ENCODE measurements at regions not wholly inside any gene's neighbourhood (a gene's known extent, or its start where the extent isn't known, plus 50 kb on each side); places are given as distances from the start of the nearest gene placed in this dataset.

GRCh38 chr7:131183611-131184119, 144.0 kb upstream of the MKLN1 start:
- no peak for DNase-seq (ENCODE audit: low spot score)
- no peak for ATAC-seq (ENCODE audit: insufficient number of reproducible peaks, low FRiP score, low read depth)

GRCh38 chr7:131186816-131187215, 140.9 kb upstream of the MKLN1 start:
- no peak for ATAC-seq (ENCODE audit: insufficient number of reproducible peaks, low FRiP score, low read depth)
- no peak for DNase-seq (ENCODE audit: low spot score)
- TF ChIP-seq, protein P1, sequence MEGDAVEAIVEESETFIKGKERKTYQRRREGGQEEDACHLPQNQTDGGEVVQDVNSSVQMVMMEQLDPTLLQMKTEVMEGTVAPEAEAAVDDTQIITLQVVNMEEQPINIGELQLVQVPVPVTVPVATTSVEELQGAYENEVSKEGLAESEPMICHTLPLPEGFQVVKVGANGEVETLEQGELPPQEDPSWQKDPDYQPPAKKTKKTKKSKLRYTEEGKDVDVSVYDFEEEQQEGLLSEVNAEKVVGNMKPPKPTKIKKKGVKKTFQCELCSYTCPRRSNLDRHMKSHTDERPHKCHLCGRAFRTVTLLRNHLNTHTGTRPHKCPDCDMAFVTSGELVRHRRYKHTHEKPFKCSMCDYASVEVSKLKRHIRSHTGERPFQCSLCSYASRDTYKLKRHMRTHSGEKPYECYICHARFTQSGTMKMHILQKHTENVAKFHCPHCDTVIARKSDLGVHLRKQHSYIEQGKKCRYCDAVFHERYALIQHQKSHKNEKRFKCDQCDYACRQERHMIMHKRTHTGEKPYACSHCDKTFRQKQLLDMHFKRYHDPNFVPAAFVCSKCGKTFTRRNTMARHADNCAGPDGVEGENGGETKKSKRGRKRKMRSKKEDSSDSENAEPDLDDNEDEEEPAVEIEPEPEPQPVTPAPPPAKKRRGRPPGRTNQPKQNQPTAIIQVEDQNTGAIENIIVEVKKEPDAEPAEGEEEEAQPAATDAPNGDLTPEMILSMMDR (IDR thresholded peaks at IDR 0.05) = no peak
- Histone ChIP-seq H3K27ac (no peak overlapping the region), H3K4me1 (ENCODE audit: control insufficient read depth in 1 of 2, low read depth in 2 of 2) (peaks cover 0 to 10% of the 10 kb centered on the region in 2 donors), H3K9me3 (no peaks in the 10 kb centered on the region), H3K27me3 (replicated peaks; ENCODE audit: insufficient read depth) (no peaks in the 10 kb centered on the region), H3K36me3 (no peaks in the 10 kb centered on the region), H3K4me3 (no peak overlapping the region)

More at GRCh38 chr7:131183611-131184119, 144.0 kb upstream of the MKLN1 start:
- Histone ChIP-seq H3K27ac (no peak overlapping the region), H3K36me3 (no peaks in the 10 kb centered on the region), H3K9me3 (no peaks in the 10 kb centered on the region), H3K4me3 (no peak overlapping the region), H3K27me3 (replicated peaks; ENCODE audit: insufficient read depth) (no peaks in the 10 kb centered on the region), H3K4me1 (ENCODE audit: control insufficient read depth in 1 of 2, low read depth in 2 of 2) (peaks cover 1 to 3% of the 10 kb centered on the region in 2 donors)
- TF ChIP-seq, protein P1 (IDR thresholded peaks at IDR 0.05) = no peak

DNA sequence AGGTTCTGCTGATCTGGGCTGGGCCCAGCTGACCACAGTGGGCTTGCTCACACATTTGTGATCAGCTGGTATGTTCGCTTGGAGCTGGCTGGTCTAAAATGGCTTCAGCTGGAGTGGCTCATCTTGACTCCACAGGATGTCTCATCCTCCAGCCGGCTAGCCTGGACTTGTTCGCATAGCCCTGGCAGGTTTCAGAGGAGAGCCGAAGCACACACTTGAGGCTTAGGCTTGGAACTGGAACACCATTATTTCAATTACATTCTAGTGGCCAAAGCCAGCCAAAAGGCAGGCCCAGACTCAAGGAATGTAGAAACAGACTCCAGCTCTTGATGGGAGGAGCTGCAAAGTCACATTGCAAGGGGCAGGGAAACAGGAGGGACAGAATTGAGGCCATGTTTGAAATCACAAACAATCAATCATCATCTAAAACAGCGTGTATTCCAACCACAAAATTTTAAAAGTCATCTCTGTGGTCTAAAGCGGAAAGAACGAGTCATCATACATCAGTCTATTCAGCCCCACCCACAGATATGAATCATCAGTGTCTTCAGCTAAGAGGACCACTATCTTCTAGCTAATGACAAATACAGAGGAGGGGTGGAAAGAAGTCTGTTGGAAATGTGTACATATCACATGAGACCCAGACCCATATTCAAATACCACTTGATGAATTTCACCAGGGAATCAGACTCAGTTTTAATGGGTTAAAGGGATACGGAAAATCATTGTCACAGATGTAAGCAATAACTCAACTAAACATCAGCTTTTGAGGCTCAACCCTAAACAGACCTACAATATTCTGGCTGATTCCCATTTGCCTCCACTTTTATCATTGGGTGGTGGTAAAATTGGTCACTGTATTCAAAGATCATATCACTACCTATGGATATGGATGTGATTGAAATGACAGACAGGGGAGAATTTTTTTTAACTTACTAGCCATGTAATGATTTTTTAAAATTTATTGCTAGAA, 139.0 kb upstream of the MKLN1 start:
- Histone ChIP-seq H3K4me3 (no peak overlapping the region), H3K27ac (no peak overlapping the region), H3K36me3 (no peaks in the 10 kb centered on the region), H3K27me3 (replicated peaks; ENCODE audit: insufficient read depth) (no peaks in the 10 kb centered on the region), H3K4me1 (ENCODE audit: control insufficient read depth in 1 of 2, low read depth in 2 of 2) (peaks cover 0 to 10% of the 10 kb centered on the region in 2 donors), H3K9me3 (no peaks in the 10 kb centered on the region)
- ATAC-seq (ENCODE audit: insufficient number of reproducible peaks, low FRiP score, low read depth) (no peak), DNase-seq (ENCODE audit: low spot score) (no peak)
- TF ChIP-seq, protein P1 (IDR thresholded peaks at IDR 0.05) = no peak

- H3K9me3 ChIP-seq = no peaks in the 10 kb centered on the region
These were observed 138.2 kb upstream of the MKLN1 start for GRCh38 chr7:131189488-131189887.

GRCh38 chr7:131190146-131190545, 137.5 kb upstream of the MKLN1 start:
- no peak for DNase-seq (ENCODE audit: low spot score)
- Histone ChIP-seq H3K36me3 (no peaks in the 10 kb centered on the region), H3K27me3 (replicated peaks; ENCODE audit: insufficient read depth) (no peaks in the 10 kb centered on the region), H3K4me1 (ENCODE audit: control insufficient read depth in 1 of 2, low read depth in 2 of 2) (peaks cover 0 to 10% of the 10 kb centered on the region in 2 donors), H3K9me3 (no peaks in the 10 kb centered on the region), H3K4me3 (no peak overlapping the region), H3K27ac (no peak overlapping the region)
- TF ChIP-seq, protein P1 (IDR thresholded peaks at IDR 0.05) = no peak
- ATAC-seq (ENCODE audit: insufficient number of reproducible peaks, low FRiP score, low read depth) = no peak

More at GRCh38 chr7:131189488-131189887, 138.2 kb upstream of the MKLN1 start:
- Histone ChIP-seq H3K27ac (no peak overlapping the region), H3K4me1 (ENCODE audit: control insufficient read depth in 1 of 2, low read depth in 2 of 2) (peaks cover 0 to 10% of the 10 kb centered on the region in 2 donors), H3K4me3 (no peak overlapping the region), H3K27me3 (replicated peaks; ENCODE audit: insufficient read depth) (no peaks in the 10 kb centered on the region), H3K36me3 (no peaks in the 10 kb centered on the region)
- TF ChIP-seq, protein P1 (IDR thresholded peaks at IDR 0.05) = no peak
- no peak for ATAC-seq (ENCODE audit: insufficient number of reproducible peaks, low FRiP score, low read depth)
- no peak for DNase-seq (ENCODE audit: low spot score)

Measured in thoracic aorta (tissue), 2 donors.